Osteocyte (in vitro differentiated cells): ENCODE measurements at regions not wholly inside any gene's neighbourhood (a gene's known extent, or its start where the extent isn't known, plus 50 kb on each side); places are given as distances from the start of the nearest gene placed in this dataset.

ENCODE experiments used
- DNase-seq: peaks from one replicate; pipeline ENCODE4 v3.0.0; 2021; ENCODE audit warnings: mixed read lengths; ENCODE audit not compliant: unreplicated experiment; ENCODE audit errors: extremely low spot score
- H3K27ac Mint-ChIP-seq: one replicate; pipeline ENCODE4 v1.8.0; 2021; ENCODE audit warnings: mild to moderate bottlenecking, mixed read lengths; ENCODE audit not compliant: unreplicated experiment
- H3K27me3 Mint-ChIP-seq: one replicate; pipeline ENCODE4 v1.8.0; 2021; ENCODE audit warnings: mixed read lengths; ENCODE audit not compliant: unreplicated experiment
- H3K36me3 Mint-ChIP-seq: one replicate; pipeline ENCODE4 v1.8.0; 2021; ENCODE audit warnings: mixed read lengths; ENCODE audit not compliant: unreplicated experiment
- H3K4me1 Mint-ChIP-seq: one replicate; pipeline ENCODE4 v1.8.0; 2021; ENCODE audit warnings: mixed read lengths; ENCODE audit not compliant: unreplicated experiment
- H3K4me3 Mint-ChIP-seq: one replicate; pipeline ENCODE4 v1.8.0; 2021; ENCODE audit warnings: mild to moderate bottlenecking, moderate library complexity, mixed read lengths; ENCODE audit not compliant: unreplicated experiment
- H3K9me3 Mint-ChIP-seq: one replicate; pipeline ENCODE4 v1.8.0; 2021; ENCODE audit warnings: mixed read lengths; ENCODE audit not compliant: unreplicated experiment
- TF ChIP-seq, protein P1 (sequence below): fragments of 200-600 bp; sonication (generic); IDR thresholded peaks from 2 replicates; pipeline ENCODE4 v1.5.0; 2021; ENCODE audit warnings: antibody characterized with exemption, mild to moderate bottlenecking, moderate library complexity

- DNase-seq, result no peak
- Mint-ChIP-seq H3K9me3 (peaks cover 7% of the 10 kb centered on the region), H3K27me3 (peaks cover 4% of the 10 kb centered on the region), H3K36me3 (no peaks in the 10 kb centered on the region), H3K4me1 (no peaks in the 10 kb centered on the region), H3K27ac (no peak overlapping the region), H3K4me3 (no peak overlapping the region)
- TF ChIP-seq, protein P1, sequence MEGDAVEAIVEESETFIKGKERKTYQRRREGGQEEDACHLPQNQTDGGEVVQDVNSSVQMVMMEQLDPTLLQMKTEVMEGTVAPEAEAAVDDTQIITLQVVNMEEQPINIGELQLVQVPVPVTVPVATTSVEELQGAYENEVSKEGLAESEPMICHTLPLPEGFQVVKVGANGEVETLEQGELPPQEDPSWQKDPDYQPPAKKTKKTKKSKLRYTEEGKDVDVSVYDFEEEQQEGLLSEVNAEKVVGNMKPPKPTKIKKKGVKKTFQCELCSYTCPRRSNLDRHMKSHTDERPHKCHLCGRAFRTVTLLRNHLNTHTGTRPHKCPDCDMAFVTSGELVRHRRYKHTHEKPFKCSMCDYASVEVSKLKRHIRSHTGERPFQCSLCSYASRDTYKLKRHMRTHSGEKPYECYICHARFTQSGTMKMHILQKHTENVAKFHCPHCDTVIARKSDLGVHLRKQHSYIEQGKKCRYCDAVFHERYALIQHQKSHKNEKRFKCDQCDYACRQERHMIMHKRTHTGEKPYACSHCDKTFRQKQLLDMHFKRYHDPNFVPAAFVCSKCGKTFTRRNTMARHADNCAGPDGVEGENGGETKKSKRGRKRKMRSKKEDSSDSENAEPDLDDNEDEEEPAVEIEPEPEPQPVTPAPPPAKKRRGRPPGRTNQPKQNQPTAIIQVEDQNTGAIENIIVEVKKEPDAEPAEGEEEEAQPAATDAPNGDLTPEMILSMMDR, result no peak
Measured at GRCh38 chr18:75915941-75916623, 488.6 kb upstream of the SMIM21 start.

GRCh38 chr18:75912829-75913228, 485.3 kb upstream of the SMIM21 start:
- H3K4me3 Mint-ChIP-seq, result no peak overlapping the region
- TF ChIP-seq, protein P1, result no peak
- DNase-seq, result no peak
- peaks cover 9% of the 10 kb centered on the region for H3K9me3 Mint-ChIP-seq
- H3K27me3 Mint-ChIP-seq, result peaks cover 4% of the 10 kb centered on the region
- H3K4me1 Mint-ChIP-seq, result no peaks in the 10 kb centered on the region
- no peaks in the 10 kb centered on the region for H3K36me3 Mint-ChIP-seq
- H3K27ac Mint-ChIP-seq, result no peak overlapping the region

- Mint-ChIP-seq H3K4me1 (no peaks in the 10 kb centered on the region), H3K4me3 (no peak overlapping the region), H3K36me3 (no peaks in the 10 kb centered on the region), H3K9me3 (peaks cover 38% of the 10 kb centered on the region), H3K27me3 (no peaks in the 10 kb centered on the region), H3K27ac (no peak overlapping the region)
- DNase-seq, result no peak
- TF ChIP-seq, protein P1, result no peak
Measured at GRCh38 chr18:75904416-75904815, 476.9 kb upstream of the SMIM21 start.

DNA sequence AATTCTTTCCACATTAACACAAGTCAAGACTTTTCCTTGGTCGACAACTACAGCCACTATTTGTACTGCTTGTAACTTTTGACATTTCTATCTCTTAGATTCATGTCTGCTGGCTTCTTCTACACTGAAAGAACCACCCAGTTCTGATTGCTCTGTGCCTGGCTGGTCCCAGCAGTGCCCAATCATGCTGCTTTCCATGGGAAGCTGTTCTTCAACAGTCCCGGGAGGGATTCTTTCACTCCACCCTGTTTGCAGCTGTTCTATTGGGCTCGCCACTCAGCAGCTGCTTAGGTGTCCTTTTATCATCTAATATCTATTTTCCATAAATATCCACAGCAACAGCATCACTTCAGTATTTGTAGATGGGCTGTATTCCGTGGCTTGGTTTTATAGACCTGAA, 471.1 kb upstream of the SMIM21 start:
- H3K4me1 Mint-ChIP-seq, result no peaks in the 10 kb centered on the region
- H3K9me3 Mint-ChIP-seq, result peaks cover 36% of the 10 kb centered on the region
- DNase-seq, result no peak
- H3K4me3 Mint-ChIP-seq, result no peak overlapping the region
- TF ChIP-seq, protein P1, result no peak
- no peaks in the 10 kb centered on the region for H3K36me3 Mint-ChIP-seq
- no peak overlapping the region for H3K27ac Mint-ChIP-seq
- H3K27me3 Mint-ChIP-seq, result no peaks in the 10 kb centered on the region

DNA sequence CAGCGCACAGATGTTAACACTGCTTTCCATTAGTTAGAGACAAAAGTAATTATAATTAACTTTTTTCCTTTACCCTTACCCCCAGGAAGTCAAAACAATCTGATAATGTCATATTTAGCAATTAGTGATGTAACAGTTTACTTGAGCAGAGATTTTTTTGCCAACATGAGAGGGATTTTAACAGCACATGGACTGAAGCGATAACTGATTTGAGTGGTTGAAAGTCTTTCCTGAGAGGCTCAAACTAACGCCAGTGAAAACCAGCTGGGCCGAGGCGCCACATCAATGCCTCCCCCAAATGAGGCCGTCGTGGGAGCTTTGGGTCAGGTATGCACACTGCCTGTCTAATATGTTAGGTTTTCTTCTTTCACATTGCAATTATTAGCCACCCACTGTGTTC, 469.9 kb upstream of the SMIM21 start:
- no peak overlapping the region for H3K4me3 Mint-ChIP-seq
- H3K36me3 Mint-ChIP-seq, result no peaks in the 10 kb centered on the region
- H3K4me1 Mint-ChIP-seq, result no peaks in the 10 kb centered on the region
- no peak overlapping the region for H3K27ac Mint-ChIP-seq
- peaks cover 38% of the 10 kb centered on the region for H3K9me3 Mint-ChIP-seq
- H3K27me3 Mint-ChIP-seq, result no peaks in the 10 kb centered on the region
- TF ChIP-seq, protein P1, result no peak
- no peak for DNase-seq
